ENCODE measurements at regions not wholly inside any gene's neighbourhood (a gene's known extent, or its start where the extent isn't known, plus 50 kb on each side); places are given as distances from the start of the nearest gene placed in this dataset.

DNA sequence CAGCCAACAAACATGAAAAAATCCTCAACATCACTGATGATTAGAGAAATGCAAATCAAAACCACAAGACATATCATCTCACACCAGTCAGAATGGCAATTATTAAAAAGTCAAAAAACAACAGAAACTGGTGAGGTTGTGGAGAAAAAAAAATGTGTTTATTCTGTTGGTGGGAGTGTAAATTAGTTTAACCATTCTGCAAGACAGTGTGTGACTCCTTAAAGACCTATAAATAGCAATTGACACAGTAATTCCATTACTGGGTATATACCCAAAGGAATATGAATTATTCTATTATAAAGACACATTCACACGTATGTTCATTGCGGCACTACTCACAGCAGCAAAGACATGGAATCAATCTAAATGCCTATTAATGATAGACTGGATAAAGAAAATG lies 427.3 kb upstream of the CHORDC1 start:
- ATAC-seq = no peak
- ChIA-PET CTCF (no interaction called here), POLR2A (no interaction called here)
- in situ Hi-C loops (cut with HindIII; ENCODE audit: low pct_unique_long_range_greater_than_20kb, low sequenced_read_pairs) (no loop called here), intact Hi-C loops (cut with micrococcal nuclease; ENCODE audit: unreplicated experiment) (no loop called here)
- H3K4me3 ChIP-seq (ENCODE audit: low read depth in 2 of 2, low read length in 2 of 2) = no peak overlapping the region
- H3K4me1 ChIP-seq (ENCODE audit: control insufficient read depth, insufficient read depth, low read length) = no peaks in the 10 kb centered on the region
- TF ChIP-seq, protein P1, sequence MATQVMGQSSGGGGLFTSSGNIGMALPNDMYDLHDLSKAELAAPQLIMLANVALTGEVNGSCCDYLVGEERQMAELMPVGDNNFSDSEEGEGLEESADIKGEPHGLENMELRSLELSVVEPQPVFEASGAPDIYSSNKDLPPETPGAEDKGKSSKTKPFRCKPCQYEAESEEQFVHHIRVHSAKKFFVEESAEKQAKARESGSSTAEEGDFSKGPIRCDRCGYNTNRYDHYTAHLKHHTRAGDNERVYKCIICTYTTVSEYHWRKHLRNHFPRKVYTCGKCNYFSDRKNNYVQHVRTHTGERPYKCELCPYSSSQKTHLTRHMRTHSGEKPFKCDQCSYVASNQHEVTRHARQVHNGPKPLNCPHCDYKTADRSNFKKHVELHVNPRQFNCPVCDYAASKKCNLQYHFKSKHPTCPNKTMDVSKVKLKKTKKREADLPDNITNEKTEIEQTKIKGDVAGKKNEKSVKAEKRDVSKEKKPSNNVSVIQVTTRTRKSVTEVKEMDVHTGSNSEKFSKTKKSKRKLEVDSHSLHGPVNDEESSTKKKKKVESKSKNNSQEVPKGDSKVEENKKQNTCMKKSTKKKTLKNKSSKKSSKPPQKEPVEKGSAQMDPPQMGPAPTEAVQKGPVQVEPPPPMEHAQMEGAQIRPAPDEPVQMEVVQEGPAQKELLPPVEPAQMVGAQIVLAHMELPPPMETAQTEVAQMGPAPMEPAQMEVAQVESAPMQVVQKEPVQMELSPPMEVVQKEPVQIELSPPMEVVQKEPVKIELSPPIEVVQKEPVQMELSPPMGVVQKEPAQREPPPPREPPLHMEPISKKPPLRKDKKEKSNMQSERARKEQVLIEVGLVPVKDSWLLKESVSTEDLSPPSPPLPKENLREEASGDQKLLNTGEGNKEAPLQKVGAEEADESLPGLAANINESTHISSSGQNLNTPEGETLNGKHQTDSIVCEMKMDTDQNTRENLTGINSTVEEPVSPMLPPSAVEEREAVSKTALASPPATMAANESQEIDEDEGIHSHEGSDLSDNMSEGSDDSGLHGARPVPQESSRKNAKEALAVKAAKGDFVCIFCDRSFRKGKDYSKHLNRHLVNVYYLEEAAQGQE (IDR thresholded peaks at IDR 0.05; ENCODE audit: insufficient read depth in 1 of 2, low read depth in 2 of 2, low read length in 1 of 2) = no peak
- TF ChIP-seq SIN3A (IDR thresholded peaks at IDR 0.05; ENCODE audit: borderline replicate concordance, insufficient read depth, low read depth, low read length) (no peak), TCF7L2 (IDR thresholded peaks at IDR 0.05; ENCODE audit: low read depth, low read length) (no peak), POLR2AphosphoS5 (IDR thresholded peaks at IDR 0.05; ENCODE audit: low read depth, low read length) (no peak)
- TF ChIP-seq, protein P2, sequence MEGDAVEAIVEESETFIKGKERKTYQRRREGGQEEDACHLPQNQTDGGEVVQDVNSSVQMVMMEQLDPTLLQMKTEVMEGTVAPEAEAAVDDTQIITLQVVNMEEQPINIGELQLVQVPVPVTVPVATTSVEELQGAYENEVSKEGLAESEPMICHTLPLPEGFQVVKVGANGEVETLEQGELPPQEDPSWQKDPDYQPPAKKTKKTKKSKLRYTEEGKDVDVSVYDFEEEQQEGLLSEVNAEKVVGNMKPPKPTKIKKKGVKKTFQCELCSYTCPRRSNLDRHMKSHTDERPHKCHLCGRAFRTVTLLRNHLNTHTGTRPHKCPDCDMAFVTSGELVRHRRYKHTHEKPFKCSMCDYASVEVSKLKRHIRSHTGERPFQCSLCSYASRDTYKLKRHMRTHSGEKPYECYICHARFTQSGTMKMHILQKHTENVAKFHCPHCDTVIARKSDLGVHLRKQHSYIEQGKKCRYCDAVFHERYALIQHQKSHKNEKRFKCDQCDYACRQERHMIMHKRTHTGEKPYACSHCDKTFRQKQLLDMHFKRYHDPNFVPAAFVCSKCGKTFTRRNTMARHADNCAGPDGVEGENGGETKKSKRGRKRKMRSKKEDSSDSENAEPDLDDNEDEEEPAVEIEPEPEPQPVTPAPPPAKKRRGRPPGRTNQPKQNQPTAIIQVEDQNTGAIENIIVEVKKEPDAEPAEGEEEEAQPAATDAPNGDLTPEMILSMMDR (IDR thresholded peaks at IDR 0.05) = no peak
- no peak for DNase-seq (ENCODE audit: low read depth, low spot score)
- H3K27me3 ChIP-seq (ENCODE audit: control insufficient read depth, insufficient read depth, low read length) = no peaks in the 10 kb centered on the region
- no peak overlapping the region for H3K27ac ChIP-seq (ENCODE audit: low read length)
- BruUV-seq (replicated peaks) = no TSS peak
- H3K36me3 ChIP-seq (ENCODE audit: control insufficient read depth, insufficient read depth, low read length) = no peaks in the 10 kb centered on the region
- H3K9me3 ChIP-seq (ENCODE audit: control insufficient read depth, insufficient read depth, low read depth, low read length) = no peaks in the 10 kb centered on the region

DNA sequence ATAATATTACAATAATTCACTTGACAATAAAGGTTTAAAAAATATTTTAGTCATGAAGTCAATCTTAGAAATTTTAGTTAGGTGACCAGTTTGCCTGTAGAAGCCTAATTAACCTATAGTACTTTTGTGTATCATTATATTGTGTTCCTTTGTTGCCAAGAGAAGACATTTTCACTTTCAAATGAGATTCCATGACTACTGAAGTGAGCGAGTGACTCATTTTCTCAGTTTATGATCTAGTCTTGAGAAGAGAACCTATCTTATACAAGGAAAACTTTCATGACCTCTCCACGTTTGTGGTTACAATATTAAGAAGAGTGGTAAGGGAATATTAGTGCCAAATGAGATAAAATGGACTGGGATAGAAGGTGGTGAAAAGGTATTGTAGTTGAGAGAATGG lies 423.9 kb upstream of the CHORDC1 start:
- TF ChIP-seq TCF7L2 (IDR thresholded peaks at IDR 0.05; ENCODE audit: low read depth, low read length) = no peak
- no peak for TF ChIP-seq POLR2AphosphoS5 (IDR thresholded peaks at IDR 0.05; ENCODE audit: low read depth, low read length)
- no peak for TF ChIP-seq SIN3A (IDR thresholded peaks at IDR 0.05; ENCODE audit: borderline replicate concordance, insufficient read depth, low read depth, low read length)
- TF ChIP-seq, protein P1 (IDR thresholded peaks at IDR 0.05; ENCODE audit: insufficient read depth in 1 of 2, low read depth in 2 of 2, low read length in 1 of 2) = no peak
- TF ChIP-seq, protein P2 (IDR thresholded peaks at IDR 0.05) = no peak
- ATAC-seq (no peak), DNase-seq (ENCODE audit: low read depth, low spot score) (no peak)
- in situ Hi-C loops (cut with HindIII; ENCODE audit: low pct_unique_long_range_greater_than_20kb, low sequenced_read_pairs) (no loop called here), intact Hi-C loops (cut with micrococcal nuclease; ENCODE audit: unreplicated experiment) (no loop called here)
- no TSS peak for BruUV-seq (replicated peaks)
- Histone ChIP-seq H3K27me3 (ENCODE audit: control insufficient read depth, insufficient read depth, low read length) (no peaks in the 10 kb centered on the region), H3K9me3 (ENCODE audit: control insufficient read depth, insufficient read depth, low read depth, low read length) (no peaks in the 10 kb centered on the region; the same call in 1 of the 2 replicates), H3K36me3 (ENCODE audit: control insufficient read depth, insufficient read depth, low read length) (no peaks in the 10 kb centered on the region), H3K27ac (ENCODE audit: low read length) (no peak overlapping the region), H3K4me3 (ENCODE audit: low read depth in 2 of 2, low read length in 2 of 2) (no peak overlapping the region), H3K4me1 (ENCODE audit: control insufficient read depth, insufficient read depth, low read length) (no peaks in the 10 kb centered on the region)
- POLR2A ChIA-PET = no interaction called here
- CTCF ChIA-PET = no interaction called here
